GM18508 (cell line): ENCODE measurements at regions not wholly inside any gene's neighbourhood (a gene's known extent, or its start where the extent isn't known, plus 50 kb on each side); places are given as distances from the start of the nearest gene placed in this dataset.
"Not testable (repeated sequence)": the region's sequence is repeated elsewhere in the genome, so short reads cannot be mapped to it uniquely, and the experiment has no call there.

Source experiments
- ATAC-seq: cut with Tn5 transposase; IDR thresholded peaks from one replicate; pipeline ENCODE4 v1.9.1; 2021; ENCODE audit warnings: moderate number of reproducible peaks; ENCODE audit not compliant: insufficient read depth, unreplicated experiment

- no peak for ATAC-seq
Measured at GRCh38 chr20:53678990-53679596, 85.5 kb upstream of the ZNF217 start.

GRCh38 chr20:53678315-53678989 lies 84.8 kb upstream of the ZNF217 start:
- ATAC-seq: no peak

- no peak for ATAC-seq
Measured at GRCh38 chr20:53677447-53678314, 84.0 kb upstream of the ZNF217 start.

GRCh38 chr20:53676987-53677386 lies 83.3 kb upstream of the ZNF217 start:
- no peak for ATAC-seq

GRCh38 chr20:53676519-53676822 lies 82.8 kb upstream of the ZNF217 start:
- no peak for ATAC-seq

- no peak for ATAC-seq
Measured at GRCh38 chr20:53672484-53673129, 79.0 kb upstream of the ZNF217 start.

GRCh38 chr20:53671370-53671769 lies 77.7 kb upstream of the ZNF217 start:
- no peak for ATAC-seq

- not testable (repeated sequence) for ATAC-seq
Measured at GRCh38 chr20:53669517-53670313, 76.1 kb upstream of the ZNF217 start.

GRCh38 chr20:53668992-53669391 lies 75.4 kb upstream of the ZNF217 start:
- ATAC-seq: no peak

- no peak for ATAC-seq
Measured at GRCh38 chr20:53666144-53666543, 72.5 kb upstream of the ZNF217 start.

GRCh38 chr20:53664121-53664520 lies 70.5 kb upstream of the ZNF217 start:
- ATAC-seq: no peak

GRCh38 chr20:53663521-53663920 lies 69.9 kb upstream of the ZNF217 start:
- ATAC-seq: not testable (repeated sequence)

GRCh38 chr20:53662595-53662994 lies 69.0 kb upstream of the ZNF217 start:
- ATAC-seq: no peak

GRCh38 chr20:53660947-53661381 lies 67.3 kb upstream of the ZNF217 start:
- no peak for ATAC-seq

- no peak for ATAC-seq
Measured at GRCh38 chr20:53660078-53660909, 66.7 kb upstream of the ZNF217 start.

GRCh38 chr20:53658973-53659372 lies 65.3 kb upstream of the ZNF217 start:
- no peak for ATAC-seq

- no peak for ATAC-seq
Measured at GRCh38 chr20:53658322-53658721, 64.7 kb upstream of the ZNF217 start.

GRCh38 chr20:53657732-53658131 lies 64.1 kb upstream of the ZNF217 start:
- no peak for ATAC-seq

- ATAC-seq: no peak
Measured at GRCh38 chr20:53657279-53657678, 63.6 kb upstream of the ZNF217 start.
